HCEC 1CT (cell line): ENCODE measurements at regions not wholly inside any gene's neighbourhood (a gene's known extent, or its start where the extent isn't known, plus 50 kb on each side); places are given as distances from the start of the nearest gene placed in this dataset.

ENCODE experiments used
- DNase-seq: peaks from one replicate; pipeline ENCODE4 v3.0.0-alpha.2; 2017

- peak; percentile 80 for DNase-seq
Measured at GRCh38 chr5:74040065-74040551, 414.1 kb downstream of the ARHGEF28 start.

GRCh38 chr5:74037321-74037720 lies 411.3 kb downstream of the ARHGEF28 start:
- DNase-seq: no peak

DNA sequence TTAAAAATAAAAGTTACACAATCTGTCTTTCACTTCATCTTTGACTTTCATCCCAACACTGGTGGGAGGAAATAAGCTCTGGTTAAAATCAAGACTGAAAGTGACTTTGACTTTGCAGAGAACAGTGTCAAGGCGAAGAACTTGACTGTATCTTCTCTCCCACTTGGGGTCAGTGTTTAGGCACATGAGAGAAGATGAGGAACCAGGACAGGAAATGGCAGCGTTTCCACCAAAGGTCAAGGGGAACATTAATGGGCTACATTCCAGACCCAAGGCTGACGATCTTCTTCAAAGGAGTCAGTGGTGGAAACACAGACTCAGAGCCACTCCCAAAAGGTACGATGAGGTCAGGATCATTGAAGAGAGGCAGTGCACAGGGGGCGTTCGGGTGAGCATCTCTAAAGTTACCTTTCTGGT lies 409.5 kb downstream of the ARHGEF28 start:
- peak; percentile 79 for DNase-seq

- DNase-seq: peak; percentile 75
Measured at GRCh38 chr5:74034733-74035132, 408.7 kb downstream of the ARHGEF28 start.

DNA sequence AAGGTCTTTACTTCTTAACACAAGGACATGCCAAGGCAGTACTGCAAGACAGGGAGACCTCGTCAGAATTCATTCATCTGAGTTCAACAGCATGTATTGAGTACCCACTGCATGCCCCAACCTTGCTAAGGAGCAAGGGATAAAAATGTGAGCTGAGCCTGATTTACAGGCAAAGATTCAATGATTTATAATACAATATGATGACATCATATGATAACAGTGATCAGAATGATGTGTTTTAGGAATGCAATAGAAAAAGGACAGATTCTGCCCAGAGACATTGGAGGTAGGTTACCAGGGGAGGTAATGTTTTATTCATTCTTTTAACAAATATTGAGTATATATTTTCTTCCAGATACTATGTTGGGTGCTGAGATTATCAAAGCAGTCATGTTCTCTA lies 406.6 kb downstream of the ARHGEF28 start:
- no peak for DNase-seq

- DNase-seq: no peak
Measured at GRCh38 chr5:74031536-74031935, 405.5 kb downstream of the ARHGEF28 start.

GRCh38 chr5:74030821-74031220 lies 404.8 kb downstream of the ARHGEF28 start:
- DNase-seq: no peak

DNA sequence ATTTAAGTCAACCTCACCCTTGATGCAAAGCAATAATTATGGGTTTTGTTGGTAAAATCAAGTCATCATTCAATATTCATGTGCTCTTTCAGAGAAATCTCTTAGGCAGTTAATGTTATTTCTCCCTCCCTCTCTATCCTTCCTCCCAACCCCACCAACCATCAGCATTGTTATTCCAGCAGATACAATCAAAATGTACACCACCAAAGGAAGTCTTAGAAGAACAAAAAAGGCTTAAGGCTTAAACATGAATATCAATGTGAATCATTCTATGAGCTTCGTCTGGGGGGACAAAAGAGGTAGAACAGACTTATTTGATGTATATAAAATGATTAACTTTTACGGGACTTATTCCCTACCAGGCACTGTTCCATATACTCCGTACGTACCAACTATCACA lies 404.4 kb downstream of the ARHGEF28 start:
- DNase-seq: no peak

DNA sequence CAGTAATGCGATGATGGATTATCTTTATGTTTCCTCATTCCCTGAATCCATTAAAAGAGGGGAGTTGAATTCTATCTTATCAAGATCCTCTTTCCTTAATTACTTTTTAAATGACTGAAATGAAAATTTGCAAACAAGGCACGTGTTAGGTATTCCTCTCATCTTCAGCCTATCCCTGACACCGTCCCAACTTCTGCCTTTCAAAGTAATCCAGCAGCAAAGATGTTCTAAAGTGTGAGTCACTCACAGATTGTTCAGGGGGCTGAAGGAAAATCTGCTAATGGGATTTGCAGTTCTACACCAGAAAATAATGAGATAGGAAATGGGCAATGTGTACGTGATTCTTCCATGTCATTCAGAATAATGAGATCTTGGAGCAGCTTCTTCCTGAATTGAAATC lies 403.0 kb downstream of the ARHGEF28 start:
- DNase-seq: no peak

DNA sequence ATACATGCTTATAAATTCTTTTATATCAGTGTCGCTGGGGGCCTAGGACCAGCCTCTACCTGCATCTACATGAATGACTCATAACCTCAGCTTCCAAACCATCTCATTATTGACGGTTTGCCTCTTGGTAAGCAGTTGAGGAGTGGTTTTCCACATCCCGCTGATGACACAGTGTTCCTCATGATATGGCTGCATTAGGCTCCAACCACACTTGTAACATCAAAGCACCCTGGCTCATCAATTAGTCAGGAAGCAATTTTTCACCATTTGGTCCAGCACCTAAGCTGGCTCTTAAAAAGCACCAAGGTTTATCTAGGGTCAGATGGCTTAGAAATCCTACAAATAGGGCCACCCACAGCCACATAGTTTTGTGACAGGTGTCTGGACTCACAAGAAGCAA lies 402.4 kb downstream of the ARHGEF28 start:
- no peak for DNase-seq

DNA sequence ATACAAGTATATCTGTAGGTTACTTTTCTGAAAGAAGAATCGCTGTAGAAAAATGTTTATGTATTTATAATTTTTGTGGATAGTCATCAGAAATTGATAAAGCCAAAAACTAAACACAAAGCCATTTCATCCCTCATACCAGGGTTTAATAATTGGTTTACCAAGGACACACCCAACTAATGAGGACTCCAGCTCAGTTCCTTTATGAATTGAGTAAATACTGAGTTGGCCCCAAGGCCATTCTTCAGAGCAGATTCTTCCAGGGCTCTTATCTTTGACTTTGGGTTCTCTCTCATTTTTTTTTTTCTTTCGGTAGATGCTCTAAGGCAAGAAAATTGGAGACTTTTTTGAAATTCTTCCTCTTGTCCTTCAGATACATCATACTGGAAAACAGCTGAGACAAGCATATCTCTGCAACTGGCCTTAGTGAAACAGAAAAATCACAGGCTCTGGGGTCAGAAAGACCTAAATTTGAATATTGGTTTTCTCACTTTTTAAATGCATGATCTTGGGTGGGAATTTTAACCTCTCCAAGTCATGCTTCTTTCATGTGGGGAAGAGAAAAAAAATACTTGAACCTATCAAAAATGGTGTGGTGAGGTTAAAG lies 401.8 kb downstream of the ARHGEF28 start:
- no peak for DNase-seq

GRCh38 chr5:74026310-74026709 lies 400.3 kb downstream of the ARHGEF28 start:
- no peak for DNase-seq

DNA sequence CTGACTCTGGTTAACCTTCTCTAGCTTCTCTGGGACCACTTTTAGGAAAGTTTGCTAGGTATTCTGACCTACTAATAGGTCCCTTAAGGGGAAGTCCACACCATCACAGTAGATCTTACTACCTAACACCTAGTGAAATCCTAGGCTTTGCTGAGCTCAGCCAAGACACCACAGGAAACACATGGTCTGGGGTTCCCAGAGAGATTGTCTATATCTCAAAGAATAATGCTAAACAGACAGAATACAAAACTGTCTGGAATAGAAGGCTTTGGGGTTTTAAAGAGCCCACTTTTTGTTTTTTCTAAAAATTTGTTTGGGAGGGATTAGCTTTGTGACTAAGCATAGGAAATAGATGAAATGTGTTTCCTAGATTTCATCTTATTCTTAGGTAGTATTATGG lies 395.1 kb downstream of the ARHGEF28 start:
- DNase-seq: no peak

DNA sequence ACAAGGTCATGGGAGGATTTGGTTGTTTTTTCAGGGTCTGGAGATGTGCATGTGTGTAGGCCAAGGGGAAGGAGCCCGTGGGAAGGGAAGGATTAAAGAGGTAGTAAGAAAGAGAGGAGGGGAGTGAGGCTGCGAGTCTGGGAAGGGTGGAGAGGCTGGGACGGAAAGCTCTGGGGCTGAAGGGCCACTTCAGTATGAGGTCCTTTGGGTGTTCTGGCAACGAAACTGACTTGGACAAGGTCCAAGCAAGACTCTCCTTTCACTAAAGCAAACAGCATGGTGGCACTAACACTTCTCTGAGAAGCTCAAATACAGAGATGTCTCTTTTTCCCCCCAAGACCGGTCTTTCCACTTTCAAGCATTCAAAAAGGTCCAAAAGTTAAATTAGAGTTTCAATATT lies 394.5 kb downstream of the ARHGEF28 start:
- DNase-seq: no peak

DNA sequence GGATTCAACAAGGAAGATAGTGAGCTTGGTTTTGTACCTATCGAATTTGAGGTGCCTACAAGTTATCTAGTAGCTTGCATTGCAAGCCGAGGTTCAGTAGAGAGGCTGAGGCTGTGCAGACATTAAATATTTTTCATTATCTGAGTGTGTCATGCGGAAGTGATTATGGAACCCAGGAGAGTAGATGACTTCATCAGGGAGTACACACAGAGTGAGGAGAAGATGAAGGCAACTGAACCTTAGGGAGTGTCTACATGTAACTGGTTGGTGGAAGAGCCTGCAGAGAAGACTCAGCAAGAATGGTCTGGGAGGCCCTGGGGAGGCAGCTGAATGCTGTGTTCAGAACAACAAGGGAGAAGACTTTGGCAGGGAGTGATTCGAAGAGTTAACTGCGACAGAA lies 393.9 kb downstream of the ARHGEF28 start:
- no peak for DNase-seq

DNA sequence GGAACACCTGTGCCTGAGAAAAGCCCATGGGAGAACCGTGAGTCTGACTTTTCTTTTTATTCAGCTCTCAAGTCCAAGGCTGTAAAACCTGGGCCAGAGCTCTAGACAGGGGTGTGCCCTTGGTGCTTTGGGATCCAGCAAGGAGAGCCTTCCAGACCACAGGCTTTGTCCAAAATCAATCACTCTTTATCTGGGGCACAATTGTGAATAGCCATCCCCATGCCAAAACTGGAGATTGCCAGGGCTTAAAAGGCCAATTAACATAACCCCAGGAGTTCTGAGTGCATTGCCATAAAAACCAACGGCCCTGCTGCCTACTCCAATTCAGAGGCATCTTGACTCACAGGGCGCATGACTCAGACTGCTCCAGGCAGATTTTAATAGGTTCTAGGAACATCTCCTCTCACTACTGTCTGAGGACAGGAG lies 391.8 kb downstream of the ARHGEF28 start:
- peak; percentile 57 for DNase-seq

- DNase-seq: peak; percentile 15
Measured at GRCh38 chr5:74017112-74017511, 391.1 kb downstream of the ARHGEF28 start.

GRCh38 chr5:74016373-74016772 lies 390.4 kb downstream of the ARHGEF28 start:
- no peak for DNase-seq

DNA sequence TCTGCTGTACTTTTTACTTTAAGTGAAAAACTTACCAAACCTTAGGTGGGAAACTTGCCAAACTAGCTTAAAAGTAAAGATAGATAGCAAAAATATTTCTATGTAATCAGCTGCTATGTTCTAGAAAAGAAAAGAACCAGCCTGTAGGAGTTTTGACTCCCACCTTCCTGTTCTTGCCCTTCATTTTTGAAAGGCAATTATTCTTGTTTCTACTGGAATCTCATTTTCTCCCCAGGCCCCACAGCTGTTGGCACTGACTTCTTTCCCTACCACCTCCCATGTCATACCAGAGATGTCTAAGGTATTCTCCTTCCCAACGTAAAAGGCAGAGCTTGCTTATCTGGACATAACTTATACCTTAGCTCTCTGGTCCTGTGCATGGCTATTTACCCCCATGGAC lies 389.7 kb downstream of the ARHGEF28 start:
- DNase-seq: no peak

DNA sequence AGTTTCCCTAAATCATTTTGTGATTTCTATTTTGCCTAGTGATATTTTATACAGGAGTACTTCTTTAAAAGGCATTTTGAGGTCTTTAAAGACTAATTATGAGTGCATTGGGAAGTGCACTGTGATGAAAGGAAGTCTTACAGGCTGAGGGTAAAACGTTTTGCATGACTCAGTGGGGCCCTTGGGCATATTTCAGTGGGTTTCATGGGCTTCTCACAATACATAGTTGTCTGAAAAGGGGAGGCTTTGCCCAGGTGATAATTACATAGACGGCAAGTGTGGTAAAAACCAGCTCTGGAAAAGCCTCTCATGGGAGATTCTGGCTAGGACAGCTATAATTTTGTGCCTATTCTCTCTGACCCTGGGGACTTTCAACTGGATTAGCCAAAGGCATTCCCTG lies 387.2 kb downstream of the ARHGEF28 start:
- no peak for DNase-seq

DNA sequence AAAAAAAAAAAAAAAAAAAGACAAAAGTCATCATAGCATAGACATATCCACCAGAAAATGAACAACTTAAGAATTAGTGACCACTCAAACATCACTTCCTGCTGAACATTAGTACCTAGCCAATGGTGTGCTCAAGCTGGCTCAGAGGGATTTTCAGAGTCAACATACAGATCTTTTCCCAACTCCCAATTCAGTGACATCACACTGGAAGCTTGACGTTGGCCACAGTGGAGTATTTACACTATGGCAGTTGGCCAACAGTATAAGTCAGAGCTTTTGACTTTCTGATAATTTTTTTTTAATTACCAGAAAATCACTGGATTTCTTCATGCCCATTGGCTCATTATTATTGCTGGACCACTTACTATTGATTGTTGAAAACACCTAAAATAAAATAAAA lies 383.5 kb downstream of the ARHGEF28 start:
- DNase-seq: peak; percentile 9

DNA sequence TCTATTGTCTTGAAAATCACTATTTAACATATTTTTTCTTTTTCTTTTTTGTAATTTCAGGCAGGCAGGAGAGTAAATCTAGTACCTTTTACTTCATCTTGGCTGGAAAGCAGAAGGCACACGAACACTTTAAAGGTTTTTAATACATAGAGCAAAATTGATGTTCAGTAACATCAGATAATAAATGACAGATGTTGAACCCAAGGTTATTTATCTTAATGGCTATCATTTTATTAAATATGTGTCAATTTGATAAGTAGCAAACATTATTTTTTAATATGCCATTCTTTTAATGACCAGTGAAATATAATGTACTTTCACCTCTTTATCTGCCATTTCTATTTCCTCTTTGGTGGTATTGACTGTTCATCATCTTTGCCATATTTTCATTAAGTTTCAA lies 381.2 kb downstream of the ARHGEF28 start:
- DNase-seq: no peak

DNA sequence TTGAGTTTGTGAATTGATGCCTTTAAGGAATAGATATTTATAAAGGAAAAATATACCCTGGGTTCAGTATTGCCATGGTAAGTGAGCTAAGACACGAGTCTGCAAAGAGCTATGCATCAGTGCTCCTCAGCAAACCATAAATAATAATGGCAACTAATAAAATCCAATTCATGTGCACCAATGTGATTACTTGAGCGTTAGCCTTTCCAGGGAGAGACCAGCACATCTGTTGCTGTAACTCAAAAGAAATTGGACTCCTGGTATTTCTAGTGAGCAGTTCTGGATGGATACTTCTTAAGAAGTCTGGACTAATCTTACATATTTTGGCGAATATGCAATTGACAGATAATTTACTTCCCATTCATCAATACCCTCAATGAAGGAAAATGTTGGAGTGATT lies 373.3 kb downstream of the ARHGEF28 start:
- DNase-seq: no peak

- DNase-seq: no peak
Measured at GRCh38 chr5:73998489-73998888, 372.5 kb downstream of the ARHGEF28 start.

DNA sequence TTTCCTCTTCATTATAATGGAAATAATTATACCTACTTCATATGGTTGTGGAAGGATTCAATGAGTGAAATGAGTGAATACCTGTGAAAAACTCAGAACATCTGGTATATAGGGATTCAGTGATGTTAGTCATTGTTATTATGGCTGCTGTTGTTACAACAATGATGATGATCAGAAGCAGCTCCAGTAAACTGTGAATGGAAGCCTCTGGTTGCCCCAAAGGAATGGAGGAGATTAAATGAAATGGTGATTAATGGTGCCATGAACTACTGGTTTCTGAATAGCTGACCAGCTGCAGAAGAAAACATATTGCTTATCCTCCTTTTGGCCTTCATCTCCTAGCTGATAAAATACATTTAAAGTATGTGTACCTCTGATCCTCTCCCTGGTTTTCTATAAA lies 372.0 kb downstream of the ARHGEF28 start:
- no peak for DNase-seq
